Kidney epithelial cell (primary cell): ENCODE measurements at regions not wholly inside any gene's neighbourhood (a gene's known extent, or its start where the extent isn't known, plus 50 kb on each side); places are given as distances from the start of the nearest gene placed in this dataset.

Source experiments
- DNase-seq: peaks from one replicate; pipeline ENCODE4 v3.0.0-alpha.2; 2010; ENCODE audit warnings: low read depth
- H3K27me3 ChIP-seq: 2 replicates; pipeline ENCODE4 v1.6.0; 2011; ENCODE audit warnings: low read length; ENCODE audit not compliant: control insufficient read depth, insufficient read depth
- H3K36me3 ChIP-seq: 2 replicates; pipeline ENCODE4 v1.5.1; 2011; ENCODE audit warnings: low read length; ENCODE audit not compliant: control insufficient read depth, insufficient read depth
- H3K4me3 ChIP-seq: 2 replicates; pipeline ENCODE4 v1.5.1; 2011; ENCODE audit warnings: low read depth, mild to moderate bottlenecking, control low read depth, low read length
- CTCF ChIP-seq: IDR thresholded peaks from 2 replicates; pipeline ENCODE4 v1.5.1; 2011; ENCODE audit warnings: mild to moderate bottlenecking, moderate library complexity, low read length, control low read depth, inconsistent platforms; ENCODE audit not compliant: insufficient read depth, poor library complexity, severe bottlenecking

- TF ChIP-seq CTCF, result no peak
- H3K36me3 ChIP-seq, result no peaks in the 10 kb centered on the region
- H3K4me3 ChIP-seq, result no peak overlapping the region
- no peak for DNase-seq
- no peaks in the 10 kb centered on the region for H3K27me3 ChIP-seq
Measured at GRCh38 chr1:55697997-55698535, 482.9 kb upstream of the USP24 start.

- TF ChIP-seq CTCF, result no peak
- H3K27me3 ChIP-seq, result no peaks in the 10 kb centered on the region
- no peak overlapping the region for H3K4me3 ChIP-seq
- no peak for DNase-seq
- no peaks in the 10 kb centered on the region for H3K36me3 ChIP-seq
Measured at GRCh38 chr1:55696891-55697290, 481.7 kb upstream of the USP24 start.

- no peaks in the 10 kb centered on the region for H3K36me3 ChIP-seq
- H3K27me3 ChIP-seq, result no peaks in the 10 kb centered on the region
- no peak overlapping the region for H3K4me3 ChIP-seq
- DNase-seq, result no peak
- no peak for TF ChIP-seq CTCF
Measured at GRCh38 chr1:55696181-55696754, 481.1 kb upstream of the USP24 start.

GRCh38 chr1:55695552-55695951 lies 480.4 kb upstream of the USP24 start:
- H3K4me3 ChIP-seq, result no peak overlapping the region
- no peak for DNase-seq
- TF ChIP-seq CTCF, result no peak
- no peaks in the 10 kb centered on the region for H3K27me3 ChIP-seq
- H3K36me3 ChIP-seq, result no peaks in the 10 kb centered on the region

GRCh38 chr1:55695151-55695550 lies 480.0 kb upstream of the USP24 start:
- no peak for TF ChIP-seq CTCF
- Histone ChIP-seq H3K36me3 (no peaks in the 10 kb centered on the region), H3K4me3 (no peak overlapping the region), H3K27me3 (no peaks in the 10 kb centered on the region)
- DNase-seq, result no peak

DNA sequence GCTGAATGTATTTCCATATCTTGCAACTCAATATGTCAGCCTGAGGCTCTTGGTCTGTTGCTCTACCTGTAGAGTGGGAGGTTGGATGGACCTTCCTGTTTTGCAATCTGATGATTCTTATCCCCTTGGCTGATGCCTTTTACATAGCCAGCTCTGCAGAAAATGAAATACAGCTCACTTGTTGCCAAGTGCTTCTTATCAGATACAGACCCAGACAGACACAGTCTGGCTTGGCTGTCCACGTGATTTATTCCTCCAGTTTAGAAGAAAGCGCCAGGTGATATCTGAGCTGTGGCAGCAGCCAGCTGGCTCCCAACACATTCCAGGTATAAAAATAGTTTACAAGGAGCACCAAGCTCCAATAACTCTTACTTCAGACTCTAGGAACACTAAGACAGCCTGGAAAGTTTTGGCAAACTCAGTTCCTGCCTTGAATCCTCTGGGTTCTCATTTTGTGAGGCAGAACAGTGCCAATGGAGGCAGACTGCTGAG lies 479.2 kb upstream of the USP24 start:
- no peaks in the 10 kb centered on the region for H3K27me3 ChIP-seq
- H3K36me3 ChIP-seq, result no peaks in the 10 kb centered on the region
- TF ChIP-seq CTCF, result no peak
- no peak for DNase-seq
- H3K4me3 ChIP-seq, result no peak overlapping the region
